Uterus (tissue), 3 donors: ENCODE measurements at regions not wholly inside any gene's neighbourhood (a gene's known extent, or its start where the extent isn't known, plus 50 kb on each side); places are given as distances from the start of the nearest gene placed in this dataset.

ENCODE experiments used
- DNase-seq, 2 donors: peaks; one replicate each; pipeline ENCODE4 v3.0.0-alpha.2; 2019 to 2020
- H3K27ac ChIP-seq, 2 donors: fragments of 200-600 bp; sonication (generic); 1 replicate in 1 of 2; 2 replicates in 1 of 2; pipeline ENCODE4 v1.5.1; 2016 to 2018
- H3K27me3 ChIP-seq, 2 donors: fragments of 200-600 bp; sonication (generic); one replicate each; pipeline ENCODE4 v1.5.1; 2018 to 2019; ENCODE audit warnings: control low read depth in 1 of 2
- H3K36me3 ChIP-seq, 2 donors: fragments of 200-600 bp; sonication (generic); one replicate each; pipeline ENCODE4 v1.5.1; 2019; ENCODE audit warnings: control low read depth in 1 of 2
- H3K4me1 ChIP-seq, 2 donors: fragments of 200-600 bp; sonication (generic); one replicate each; pipeline ENCODE4 v1.5.1; 2018 to 2019; ENCODE audit warnings: control low read depth in 1 of 2
- H3K4me3 ChIP-seq, 2 donors: fragments of 200-600 bp; sonication (generic); 1 replicate in 1 of 2; 2 replicates in 1 of 2; pipeline ENCODE4 v1.5.1; 2018 to 2019; ENCODE audit warnings: mild to moderate bottlenecking in 1 of 2
- H3K9me3 ChIP-seq, 2 donors: fragments of 200-600 bp; sonication (generic); one replicate each; pipeline ENCODE4 v1.5.1; 2019; ENCODE audit warnings: control low read depth in 1 of 2
- CTCF ChIP-seq, 4 experiments: fragments of 200-600 bp in 2 of 4; fragments of 450-650 bp in 2 of 4; sonication (generic) in 2 of 4; IDR thresholded peaks; one replicate each; pipeline ENCODE4 v1.5.1; 2016 to 2019; ENCODE audit warnings: antibody characterized with exemption in 4 of 4, mild to moderate bottlenecking in 2 of 4, moderate library complexity in 1 of 4
- POLR2A ChIP-seq, 2 donors: fragments of 450-650 bp; IDR thresholded peaks; one replicate each; pipeline ENCODE4 v1.6.1; 2016; ENCODE audit warnings: antibody characterized with exemption in 2 of 2, mild to moderate bottlenecking in 1 of 2, moderate library complexity in 1 of 2
- intact Hi-C: fragments of 100-400 bp; cut with DNase I; formaldehyde crosslinking; loops from one replicate; pipeline ENCODE4 v1.15.1; 2023; ENCODE audit warnings: low total_unique reads
- donor health status: DM: yes; HTN: yes; CAD: no.

GRCh38 chr5:166073901-166074581 is 2217.4 kb upstream of the WWC1 start:
- TF ChIP-seq CTCF (IDR thresholded peaks at IDR 0.05) = no peak
- TF ChIP-seq POLR2A (IDR thresholded peaks at IDR 0.05) = no peak
- Histone ChIP-seq H3K36me3 (no peaks in the 10 kb centered on the region), H3K27me3 (no peaks in the 10 kb centered on the region), H3K4me3 (no peak overlapping the region), H3K4me1 (no peaks in the 10 kb centered on the region), H3K27ac (no peak overlapping the region), H3K9me3 (no peaks in the 10 kb centered on the region)
- intact Hi-C loops = no loop called here
- DNase-seq = no peak

- TF ChIP-seq CTCF (IDR thresholded peaks at IDR 0.05) = no peak
- TF ChIP-seq POLR2A (IDR thresholded peaks at IDR 0.05) = no peak
- no peaks in the 10 kb centered on the region for H3K9me3 ChIP-seq
- H3K4me1 ChIP-seq = no peaks in the 10 kb centered on the region
- no peak overlapping the region for H3K4me3 ChIP-seq
- intact Hi-C loops = no loop called here
- H3K27me3 ChIP-seq = no peaks in the 10 kb centered on the region
- no peak for DNase-seq
- H3K36me3 ChIP-seq = no peaks in the 10 kb centered on the region
- H3K27ac ChIP-seq = no peak overlapping the region
Observed at GRCh38 chr5:166074582-166075481, 2216.6 kb upstream of the WWC1 start.

GRCh38 chr5:166083183-166083959 is 2208.1 kb upstream of the WWC1 start:
- no peak overlapping the region for H3K4me3 ChIP-seq
- DNase-seq = no peak
- no peaks in the 10 kb centered on the region for H3K36me3 ChIP-seq
- no peak for TF ChIP-seq CTCF (IDR thresholded peaks at IDR 0.05)
- TF ChIP-seq POLR2A (IDR thresholded peaks at IDR 0.05) = no peak
- no peaks in the 10 kb centered on the region for H3K9me3 ChIP-seq
- H3K27ac ChIP-seq = no peak overlapping the region
- H3K4me1 ChIP-seq = no peaks in the 10 kb centered on the region
- no peaks in the 10 kb centered on the region for H3K27me3 ChIP-seq
- intact Hi-C loops = no loop called here

GRCh38 chr5:166086568-166086967 is 2204.9 kb upstream of the WWC1 start:
- H3K27me3 ChIP-seq = no peaks in the 10 kb centered on the region
- intact Hi-C loops = no loop called here
- no peaks in the 10 kb centered on the region for H3K4me1 ChIP-seq
- DNase-seq = no peak
- TF ChIP-seq POLR2A (IDR thresholded peaks at IDR 0.05) (no peak), CTCF (IDR thresholded peaks at IDR 0.05) (no peak)
- H3K9me3 ChIP-seq = no peaks in the 10 kb centered on the region
- no peak overlapping the region for H3K27ac ChIP-seq
- H3K4me3 ChIP-seq = no peak overlapping the region
- H3K36me3 ChIP-seq = no peaks in the 10 kb centered on the region
